Spinal cord (tissue), 9 donors: ENCODE measurements at regions not wholly inside any gene's neighbourhood (a gene's known extent, or its start where the extent isn't known, plus 50 kb on each side); places are given as distances from the start of the nearest gene placed in this dataset.
A peak's percentile ranks its signal among the peaks of the same experiment; 100 is the strongest.

ENCODE experiments used
- DNase-seq, 6 donors: peaks; one replicate each; pipeline versions ENCODE4 v3.0.0 to v3.0.0-alpha.2; 2013 to 2015; ENCODE audit warnings: low spot score in 6 of 6, low read depth in 4 of 6
- H3K27ac ChIP-seq: one replicate; pipeline ENCODE4 v1.5.1; 2013; ENCODE audit warnings: low read depth, low read length, control low read depth
- H3K27me3 ChIP-seq: one replicate; pipeline ENCODE4 v1.6.1; 2013; ENCODE audit warnings: low read length; ENCODE audit not compliant: control insufficient read depth, insufficient read depth
- H3K36me3 ChIP-seq: one replicate; pipeline ENCODE4 v1.6.1; 2013; ENCODE audit warnings: low read length; ENCODE audit not compliant: control insufficient read depth, insufficient read depth
- H3K4me1 ChIP-seq: one replicate; pipeline ENCODE4 v1.6.1; 2013; ENCODE audit warnings: low read length; ENCODE audit not compliant: control insufficient read depth, insufficient read depth
- H3K4me3 ChIP-seq: one replicate; pipeline ENCODE4 v1.5.1; 2013; ENCODE audit warnings: low read depth, low read length, control low read depth
- H3K9me3 ChIP-seq: one replicate; pipeline ENCODE4 v1.6.1; 2013; ENCODE audit warnings: low read length; ENCODE audit not compliant: control insufficient read depth, insufficient read depth
- WGBS: methylation state at CpG from one replicate; pipeline ENCODE4 v1.1.5; 2013; ENCODE audit warnings: missing lambda C conversion rate; ENCODE audit not compliant: insufficient coverage; 5-methylcytosine and 5-hydroxymethylcytosine counted together
- donor health status: healthy.

DNA sequence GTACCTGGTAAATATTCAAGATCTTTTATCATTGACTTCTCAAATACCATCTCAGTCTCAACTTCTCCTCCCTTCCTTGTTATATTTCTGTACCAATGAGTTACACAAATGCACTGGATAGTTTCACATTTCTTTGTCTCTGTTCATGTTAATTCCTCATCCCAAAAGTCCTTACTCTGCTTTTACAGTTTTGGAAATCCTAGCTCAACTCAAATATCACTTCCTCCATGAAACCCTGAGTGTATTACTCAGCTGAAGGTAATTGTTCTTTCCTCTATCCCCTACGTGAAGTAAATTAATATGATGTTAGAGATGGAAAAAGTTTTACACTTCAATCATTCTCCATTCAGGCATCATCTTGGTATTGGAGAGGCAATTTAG lies 241.5 kb downstream of the TLE4 start:
- no CpG with 5 or more reads among the region's 1 CpG for WGBS
- H3K27me3 ChIP-seq, result no peaks in the 10 kb centered on the region
- H3K27ac ChIP-seq, result no peak overlapping the region
- H3K4me3 ChIP-seq, result no peak overlapping the region
- no peak for DNase-seq
- H3K4me1 ChIP-seq, result peaks cover 4% of the 10 kb centered on the region
- H3K9me3 ChIP-seq, result no peaks in the 10 kb centered on the region
- H3K36me3 ChIP-seq, result no peaks in the 10 kb centered on the region

DNA sequence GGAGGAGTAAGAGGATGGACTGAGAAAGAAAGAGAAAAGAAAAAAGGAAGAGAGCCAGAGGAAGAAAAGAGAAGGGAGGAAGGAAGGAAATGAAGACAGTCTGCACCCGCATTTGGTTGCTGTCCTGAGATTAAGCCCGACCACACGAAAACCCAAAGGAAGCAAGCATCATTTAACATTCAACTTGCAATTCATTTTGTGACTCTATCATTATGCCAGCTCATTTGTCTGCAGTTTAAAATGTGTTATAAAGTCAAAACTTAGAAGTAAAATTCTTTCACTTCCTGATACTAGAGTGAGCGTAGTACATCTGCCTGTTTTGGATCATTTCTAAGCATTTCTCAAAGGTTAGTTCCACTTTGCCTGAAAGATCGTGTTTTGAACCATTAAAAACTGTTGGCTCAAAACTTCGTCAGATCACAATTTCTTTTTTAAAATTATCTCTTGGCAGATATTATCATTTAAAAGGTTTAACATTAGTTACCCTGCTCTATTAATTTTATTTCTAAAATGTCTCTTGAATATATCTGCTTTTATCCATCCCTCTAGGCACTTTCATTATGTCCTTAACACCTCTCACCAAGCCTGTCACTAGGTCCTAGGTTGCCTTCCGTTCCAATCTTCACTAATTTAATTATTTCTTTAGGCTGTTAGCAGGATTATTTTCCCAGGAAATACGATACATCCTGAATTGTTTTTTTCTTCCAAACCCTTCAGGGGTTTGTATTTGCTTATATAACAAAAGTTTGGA lies 240.9 kb downstream of the TLE4 start:
- no peaks in the 10 kb centered on the region for H3K36me3 ChIP-seq
- no peak overlapping the region for H3K4me3 ChIP-seq
- WGBS, result no CpG with 5 or more reads among the region's 8 CpGs
- H3K9me3 ChIP-seq, result no peaks in the 10 kb centered on the region
- no peaks in the 10 kb centered on the region for H3K27me3 ChIP-seq
- no peak overlapping the region for H3K27ac ChIP-seq
- peaks cover 2% of the 10 kb centered on the region for H3K4me1 ChIP-seq
- DNase-seq, result no peak

DNA sequence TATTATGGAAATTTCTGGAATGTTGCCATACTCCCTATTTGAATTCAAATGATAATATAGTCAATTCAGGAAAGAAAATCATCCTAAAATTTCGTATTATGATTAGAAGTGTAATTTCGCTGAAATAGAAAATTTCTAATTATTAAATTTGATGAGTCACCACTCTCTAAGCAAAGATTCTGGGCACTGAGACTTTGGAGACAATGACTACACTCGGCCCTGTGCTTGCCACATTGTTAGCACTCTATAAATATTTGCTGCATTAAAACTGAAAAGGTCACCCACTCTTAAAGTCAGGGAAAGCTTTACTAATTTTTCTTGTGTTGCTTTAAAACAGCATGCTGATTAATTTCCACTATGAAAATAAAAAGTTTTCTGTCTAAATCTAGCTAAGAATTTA lies 240.3 kb downstream of the TLE4 start:
- no peak for DNase-seq
- no peaks in the 10 kb centered on the region for H3K36me3 ChIP-seq
- no CpG with 5 or more reads among the region's 3 CpGs for WGBS
- H3K9me3 ChIP-seq, result no peaks in the 10 kb centered on the region
- H3K27me3 ChIP-seq, result no peaks in the 10 kb centered on the region
- no peaks in the 10 kb centered on the region for H3K4me1 ChIP-seq
- no peak overlapping the region for H3K27ac ChIP-seq
- H3K4me3 ChIP-seq, result no peak overlapping the region

DNA sequence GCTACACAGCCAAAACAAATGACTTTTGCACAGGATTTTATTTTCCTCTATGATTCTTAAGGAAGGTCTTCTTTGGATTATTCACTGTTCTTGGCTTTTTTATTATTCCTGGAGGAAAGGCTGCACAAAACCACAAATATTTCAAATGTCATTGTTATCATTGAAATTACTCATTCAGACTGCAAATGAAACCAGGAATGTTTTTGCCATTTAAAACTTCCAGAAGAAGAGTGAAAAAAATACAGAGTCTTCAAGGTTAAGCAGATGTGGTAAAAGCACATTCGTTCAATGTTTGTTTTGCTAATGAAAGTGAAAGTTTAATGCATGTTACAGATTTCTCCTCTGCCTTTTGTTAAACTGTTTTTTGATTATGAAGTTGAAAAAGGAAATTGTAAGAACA lies 238.2 kb downstream of the TLE4 start:
- no peak overlapping the region for H3K4me3 ChIP-seq
- no peak for DNase-seq
- WGBS, result no CpG with 5 or more reads among the region's 1 CpG

DNA sequence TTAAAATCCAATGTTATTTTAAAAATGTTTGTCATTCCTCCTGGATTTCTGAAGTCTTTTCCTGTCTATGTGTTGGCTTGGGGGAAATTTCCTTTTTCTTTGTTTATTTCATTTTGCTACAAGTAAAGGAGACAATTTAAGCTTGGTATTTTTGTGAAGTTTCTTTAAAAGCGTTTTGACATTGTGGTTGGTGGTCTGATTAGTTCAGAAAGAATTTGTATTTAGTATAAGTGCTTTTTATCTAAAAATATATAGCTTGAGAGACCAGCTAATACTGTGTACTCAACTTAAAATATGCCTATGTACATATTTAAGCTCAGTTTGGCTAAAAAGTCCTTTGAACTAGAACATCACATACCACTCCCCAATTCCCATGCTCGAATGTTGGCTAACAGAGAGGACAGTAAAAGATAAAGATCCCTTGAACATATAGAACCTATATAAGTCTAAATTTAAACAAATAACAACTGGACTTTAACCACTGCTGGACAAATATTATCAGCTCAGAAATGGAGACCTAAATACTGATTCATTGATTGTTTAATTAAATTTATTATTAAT lies 237.6 kb downstream of the TLE4 start:
- Histone ChIP-seq H3K27me3 (no peaks in the 10 kb centered on the region), H3K36me3 (no peaks in the 10 kb centered on the region), H3K27ac (no peak overlapping the region), H3K4me1 (no peaks in the 10 kb centered on the region), H3K9me3 (no peaks in the 10 kb centered on the region), H3K4me3 (no peak overlapping the region)
- no peak for DNase-seq
- WGBS, result no CpG with 5 or more reads among the region's 2 CpGs

More for the DNA sequence above, 238.2 kb downstream of the TLE4 start:
- Histone ChIP-seq H3K27ac (no peak overlapping the region), H3K36me3 (no peaks in the 10 kb centered on the region), H3K9me3 (no peaks in the 10 kb centered on the region), H3K4me1 (no peaks in the 10 kb centered on the region), H3K27me3 (no peaks in the 10 kb centered on the region)

DNA sequence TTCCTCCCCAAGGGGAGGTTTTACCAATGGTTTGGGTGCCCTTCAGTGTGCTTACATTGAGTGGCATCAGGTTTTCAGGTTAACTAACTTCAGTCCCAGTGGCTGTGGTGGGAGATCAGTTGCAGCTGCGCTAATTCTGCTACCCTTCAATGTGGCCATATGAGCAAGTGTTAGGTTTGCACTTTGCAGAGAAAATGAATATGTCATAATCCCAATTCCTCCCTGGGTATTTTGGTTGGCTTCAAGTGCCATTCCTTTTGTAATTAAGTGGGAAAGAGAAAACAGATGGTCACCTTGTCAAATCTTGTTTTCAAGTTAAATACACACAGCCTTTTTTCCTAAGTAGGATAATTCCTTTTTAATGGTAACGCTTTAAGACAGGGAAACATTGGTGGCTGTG lies 236.2 kb downstream of the TLE4 start:
- Histone ChIP-seq H3K4me1 (no peaks in the 10 kb centered on the region), H3K27ac (no peak overlapping the region), H3K36me3 (no peaks in the 10 kb centered on the region), H3K4me3 (no peak overlapping the region), H3K27me3 (no peaks in the 10 kb centered on the region), H3K9me3 (no peaks in the 10 kb centered on the region)
- DNase-seq, result peak in 2 of 6 donors; percentile 17 to 40
- no CpG with 5 or more reads among the region's 2 CpGs for WGBS

DNA sequence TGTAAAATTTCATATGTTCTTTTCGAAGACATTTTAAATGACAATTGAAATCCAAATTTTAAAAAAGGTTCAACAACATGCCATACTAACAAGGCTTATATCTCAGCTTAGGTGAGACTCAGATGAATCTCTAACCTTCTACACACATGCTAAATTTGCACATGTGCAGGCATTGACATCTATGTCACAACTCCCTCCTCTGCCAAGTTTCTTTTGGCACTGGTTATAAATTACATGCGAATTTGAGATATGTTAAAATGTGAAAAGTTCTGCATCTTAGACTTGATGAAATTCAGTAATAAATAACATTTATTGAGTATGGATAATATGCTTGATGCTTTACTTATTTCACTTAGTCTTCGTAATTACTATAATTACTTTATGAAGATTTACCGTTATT lies 234.3 kb downstream of the TLE4 start:
- Histone ChIP-seq H3K9me3 (no peaks in the 10 kb centered on the region), H3K4me1 (no peaks in the 10 kb centered on the region), H3K27me3 (no peaks in the 10 kb centered on the region), H3K27ac (no peak overlapping the region), H3K36me3 (no peaks in the 10 kb centered on the region), H3K4me3 (no peak overlapping the region)
- 100% methylated on average over 1 of the region's 4 CpGs for WGBS
- DNase-seq, result peak in 1 of 6 donors; percentile 86

DNA sequence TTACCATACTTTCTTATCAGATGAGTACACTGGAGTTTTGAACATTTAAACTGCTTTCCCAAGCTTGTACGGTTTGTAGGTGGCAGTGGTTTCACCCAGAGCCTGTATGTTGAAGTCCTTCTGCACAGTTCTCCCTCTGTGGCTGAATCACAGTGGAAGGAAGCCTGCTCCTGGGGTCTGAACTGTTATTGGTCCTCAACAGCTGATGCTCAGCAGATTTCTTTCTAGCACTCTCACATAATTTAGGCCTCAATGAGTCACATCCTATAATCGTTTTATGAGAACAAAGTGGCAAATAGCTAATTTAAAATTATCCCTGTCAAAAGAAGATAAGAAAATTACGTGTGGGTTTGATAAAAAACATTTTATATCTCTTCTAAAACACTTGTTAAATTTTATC lies 229.7 kb downstream of the TLE4 start:
- H3K27me3 ChIP-seq, result no peaks in the 10 kb centered on the region
- H3K9me3 ChIP-seq, result no peaks in the 10 kb centered on the region
- no peak for DNase-seq
- no peak overlapping the region for H3K27ac ChIP-seq
- no peaks in the 10 kb centered on the region for H3K36me3 ChIP-seq
- no peak overlapping the region for H3K4me3 ChIP-seq
- no peaks in the 10 kb centered on the region for H3K4me1 ChIP-seq
- 100% methylated on average over 1 of the region's 3 CpGs for WGBS

DNA sequence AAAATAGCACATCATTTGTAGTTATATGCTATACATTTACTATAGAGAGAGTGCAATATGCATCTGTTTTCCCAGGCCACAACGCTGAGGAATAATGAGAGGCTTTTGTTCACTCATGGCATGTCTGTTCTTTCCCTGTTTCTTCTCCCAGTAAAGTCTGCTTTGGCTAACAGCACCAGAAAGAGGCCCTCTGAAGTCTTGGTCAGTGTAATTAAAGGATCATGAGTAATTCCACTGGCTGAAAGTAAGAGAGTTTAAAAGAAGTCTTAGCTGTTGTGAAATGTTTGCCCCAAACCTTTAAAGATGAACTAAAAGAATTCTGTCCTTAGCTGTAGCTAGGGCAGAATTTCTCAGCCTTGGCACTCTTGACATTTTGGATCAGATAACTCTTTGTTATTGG lies 228.8 kb downstream of the TLE4 start:
- DNase-seq, result no peak
- Histone ChIP-seq H3K36me3 (no peaks in the 10 kb centered on the region), H3K27ac (no peak overlapping the region), H3K27me3 (no peaks in the 10 kb centered on the region), H3K4me3 (no peak overlapping the region), H3K4me1 (no peaks in the 10 kb centered on the region), H3K9me3 (no peaks in the 10 kb centered on the region)
- WGBS, result no CpG with 5 or more reads among the region's 1 CpG

DNA sequence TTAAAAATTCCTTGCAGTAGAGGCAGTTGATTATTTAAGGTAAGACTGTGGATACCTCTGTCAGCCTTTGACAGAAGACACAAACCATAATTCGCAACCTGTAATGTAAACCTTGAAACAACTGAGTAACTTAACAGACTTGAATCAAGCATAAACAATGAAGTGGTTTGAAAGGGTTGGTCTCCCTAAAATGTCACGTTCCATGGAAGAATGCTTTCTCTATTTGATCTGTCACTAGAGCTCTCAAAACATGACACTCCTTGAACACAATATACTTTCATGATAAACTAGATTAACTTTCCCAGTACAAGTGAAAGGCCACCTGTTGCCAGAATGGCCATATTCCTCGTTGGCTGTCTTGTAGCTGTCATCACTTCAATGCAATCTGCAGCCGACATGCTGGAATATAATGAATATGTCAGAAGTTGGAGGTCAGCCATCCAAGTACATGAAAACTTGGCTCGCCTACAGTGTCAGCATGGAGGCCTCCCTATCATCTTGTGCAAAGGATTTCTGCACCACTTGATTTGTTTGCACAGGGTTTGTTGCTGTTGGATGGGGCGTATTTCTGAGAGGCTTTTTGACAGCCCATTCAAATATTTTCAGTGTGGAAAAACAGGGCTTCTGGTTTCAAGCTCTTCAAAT lies 228.0 kb downstream of the TLE4 start:
- no peaks in the 10 kb centered on the region for H3K9me3 ChIP-seq
- H3K4me3 ChIP-seq, result no peak overlapping the region
- no peak overlapping the region for H3K27ac ChIP-seq
- 62% methylated on average over 5 of the region's 6 CpGs for WGBS
- DNase-seq, result peak in 2 of 6 donors; percentile 7 to 95
- no peaks in the 10 kb centered on the region for H3K4me1 ChIP-seq
- no peaks in the 10 kb centered on the region for H3K36me3 ChIP-seq
- no peaks in the 10 kb centered on the region for H3K27me3 ChIP-seq
